Activated effector memory CD4-positive, alpha-beta T cell treated with Interleukin-2 at 50 U/mL for 16 hours (primary cell): ENCODE measurements at regions not wholly inside any gene's neighbourhood (a gene's known extent, or its start where the extent isn't known, plus 50 kb on each side); places are given as distances from the start of the nearest gene placed in this dataset.

Experiments
- DNase-seq: peaks from one replicate; pipeline ENCODE4 v3.0.0-alpha.2; 2020

DNA sequence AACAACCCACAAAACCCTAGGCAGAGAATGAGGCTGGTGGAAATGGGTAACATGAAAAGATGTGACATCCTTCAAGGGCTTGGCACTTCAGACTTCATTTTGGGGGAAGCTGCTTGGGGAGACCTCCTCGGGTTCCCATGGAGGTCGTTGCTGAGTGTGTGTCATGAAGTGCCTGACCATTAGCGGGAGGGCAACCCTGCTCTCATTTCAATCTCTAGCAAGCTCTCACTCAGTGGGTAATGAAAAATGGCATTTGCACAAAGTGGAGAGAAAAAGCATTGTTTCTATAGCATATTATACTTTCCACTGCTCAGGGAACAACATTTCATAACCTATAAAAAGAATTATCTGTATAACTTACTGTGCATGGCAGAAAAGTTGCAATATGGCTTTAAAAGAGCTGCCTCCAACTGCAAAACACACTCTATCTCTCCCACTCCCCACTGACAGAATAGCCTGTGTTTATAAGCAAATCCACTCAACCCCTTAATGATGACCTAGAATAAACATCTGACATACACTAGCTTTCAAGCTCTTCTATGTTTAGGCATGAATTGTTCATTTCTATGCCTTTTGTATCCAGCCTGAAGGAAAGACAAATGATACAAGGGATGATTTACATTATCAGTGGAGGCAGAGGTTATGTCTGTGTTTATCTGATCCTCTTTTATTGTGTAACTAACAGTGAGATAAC lies 357.2 kb downstream of the ZSWIM6 start:
- DNase-seq, result no peak

DNA sequence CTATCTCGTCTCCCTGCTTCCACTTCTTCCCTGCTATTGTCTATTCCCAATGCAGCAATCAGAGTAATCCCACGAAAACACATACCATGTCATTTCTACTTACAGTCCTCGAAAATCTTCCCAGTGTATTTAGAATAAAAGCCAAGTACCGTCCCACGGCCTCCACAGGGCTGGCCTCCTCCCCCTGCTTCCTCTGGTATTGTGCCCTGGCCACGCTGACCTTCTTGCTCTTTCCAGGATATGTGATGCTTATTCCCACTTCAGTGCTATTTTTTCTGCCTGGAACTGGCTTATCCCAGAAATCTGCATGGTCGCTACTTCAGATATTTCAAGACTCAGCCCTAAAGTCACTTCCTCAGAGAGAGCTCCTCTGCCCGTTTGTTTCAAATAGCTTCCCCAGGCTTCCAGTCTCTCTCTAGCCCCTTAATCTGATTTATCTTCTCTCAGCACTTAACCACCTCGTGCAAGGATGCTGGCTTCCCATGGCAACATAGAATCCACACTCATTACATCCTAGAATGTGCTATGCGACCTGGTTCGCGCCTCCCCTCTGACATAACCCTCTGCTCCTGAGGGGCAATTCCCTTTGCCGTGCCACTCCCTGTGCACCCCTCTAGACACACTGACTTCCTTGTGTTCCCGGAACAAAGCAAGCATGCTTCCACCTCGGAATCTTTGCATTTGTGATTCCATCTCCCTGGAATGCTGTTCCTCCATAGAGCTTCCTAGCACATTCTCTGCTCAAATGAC lies 365.9 kb downstream of the ZSWIM6 start:
- no peak for DNase-seq

- DNase-seq, result no peak
Measured at GRCh38 chr5:61701877-61702602, 370.0 kb downstream of the ZSWIM6 start.

DNA sequence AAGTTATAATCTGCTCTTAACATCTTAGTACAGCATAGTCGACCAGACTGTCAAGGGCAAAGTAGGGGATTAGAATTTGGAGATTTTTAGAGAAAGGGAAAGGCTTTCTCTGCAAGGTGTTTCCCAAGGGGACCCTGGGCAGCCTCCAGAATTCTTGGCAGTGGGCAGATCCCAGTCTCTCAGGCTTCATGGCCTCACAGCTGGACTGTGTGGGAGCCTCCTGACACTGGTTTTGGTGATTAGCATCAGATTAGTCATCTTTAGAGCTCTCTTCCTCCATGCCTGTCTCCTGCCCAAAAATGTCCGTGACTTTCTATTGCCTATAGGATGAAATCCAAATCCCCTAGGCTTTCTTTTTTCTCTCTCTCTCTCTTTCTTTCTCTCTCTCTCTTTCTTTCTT lies 370.7 kb downstream of the ZSWIM6 start:
- no peak for DNase-seq

DNA sequence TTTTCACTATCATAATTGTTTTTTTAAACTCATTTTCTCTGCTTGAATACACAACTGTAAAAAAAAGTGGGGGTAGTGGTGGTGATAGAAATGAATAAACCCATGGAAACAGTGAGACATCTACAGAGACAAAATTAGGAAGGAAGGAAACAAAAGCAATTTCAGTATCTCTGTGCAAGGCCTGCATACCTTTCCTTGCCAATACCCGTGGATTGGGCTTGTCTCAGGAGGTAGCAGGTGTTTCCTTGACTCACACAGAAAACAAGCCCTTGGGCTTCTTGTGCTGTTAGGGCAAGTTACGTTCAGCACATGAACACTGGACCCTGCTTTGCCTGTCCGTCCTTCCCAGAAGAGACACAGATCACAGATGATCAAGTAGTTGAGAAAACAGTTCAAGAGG lies 372.2 kb downstream of the ZSWIM6 start:
- no peak for DNase-seq

- DNase-seq, result no peak
Measured at GRCh38 chr5:61706751-61707150, 374.7 kb downstream of the ZSWIM6 start.

- DNase-seq, result no peak
Measured at GRCh38 chr5:61719124-61719523, 387.1 kb downstream of the ZSWIM6 start.

DNA sequence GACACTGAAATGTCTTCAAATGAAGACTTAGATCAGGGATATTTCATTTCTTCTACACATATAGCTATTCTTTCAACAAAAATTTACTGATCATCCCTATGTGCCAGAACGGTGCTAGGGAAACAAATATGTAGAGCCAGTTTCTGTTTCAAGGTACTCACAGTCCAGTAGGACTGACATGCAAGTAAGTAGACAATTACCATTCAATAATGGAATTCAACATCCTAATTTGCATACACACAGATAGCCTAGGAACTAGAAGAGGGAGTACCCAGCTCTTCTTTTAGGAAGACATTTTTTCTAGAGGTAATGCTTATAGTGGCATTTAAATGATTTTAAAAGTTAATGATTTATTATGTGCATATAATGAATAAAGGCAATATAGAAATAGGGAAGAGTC lies 388.8 kb downstream of the ZSWIM6 start:
- DNase-seq, result no peak

GRCh38 chr5:61724102-61724501 lies 392.0 kb downstream of the ZSWIM6 start:
- no peak for DNase-seq

DNA sequence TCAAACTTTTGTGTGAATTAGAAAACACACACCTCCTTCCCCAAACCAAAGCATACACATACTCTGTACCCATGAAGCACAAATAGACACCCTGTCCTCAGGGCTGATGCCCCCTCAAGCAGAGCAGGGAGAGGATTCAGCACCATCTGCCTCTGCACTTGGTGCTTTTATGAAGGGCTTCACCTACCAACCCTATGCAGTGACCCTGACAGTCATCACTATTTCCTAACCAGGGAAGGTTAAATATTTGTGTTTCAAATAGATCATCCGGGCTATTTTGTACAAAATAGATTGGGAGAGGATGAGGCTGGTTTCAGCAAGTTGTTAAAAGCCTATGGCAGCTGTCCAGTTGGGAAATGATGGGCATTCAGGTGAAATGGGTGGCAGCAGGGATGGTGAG lies 396.2 kb downstream of the ZSWIM6 start:
- DNase-seq, result no peak

GRCh38 chr5:61730866-61731265 lies 398.8 kb downstream of the ZSWIM6 start:
- DNase-seq, result no peak

DNA sequence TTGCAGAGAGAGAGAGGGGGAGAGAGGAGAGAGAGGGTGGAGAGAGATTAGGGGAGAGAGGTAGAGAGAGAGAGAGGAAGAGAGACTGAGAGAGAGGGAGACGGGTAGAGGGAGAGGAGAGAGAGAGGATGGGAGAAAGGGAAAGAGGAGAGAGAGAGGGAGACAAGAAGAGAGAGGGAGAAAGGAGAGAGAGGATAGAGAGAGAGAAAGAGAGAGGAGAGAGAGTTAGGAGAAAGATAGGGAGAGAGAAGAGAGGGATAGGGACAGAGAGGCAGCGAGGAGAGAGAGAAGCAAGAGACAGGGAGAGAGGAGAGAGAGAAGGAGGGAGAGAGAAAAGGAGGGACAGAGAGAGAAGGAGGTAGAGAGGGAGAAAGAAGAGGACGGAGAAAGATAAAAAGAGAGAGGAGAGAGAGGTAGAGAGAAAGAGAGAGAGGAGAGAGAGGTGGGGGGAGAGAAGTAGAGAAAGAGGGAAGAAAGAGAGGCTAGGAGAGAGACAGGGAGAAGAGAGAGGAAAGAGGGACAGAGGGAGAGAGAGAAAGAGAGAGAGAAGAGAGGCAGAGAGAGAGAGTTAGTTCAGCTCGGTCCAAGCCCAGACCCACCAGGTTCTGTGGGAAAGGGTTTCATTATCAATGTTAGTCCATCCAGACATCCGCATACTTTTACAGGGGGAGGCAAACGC lies 399.3 kb downstream of the ZSWIM6 start:
- no peak for DNase-seq

DNA sequence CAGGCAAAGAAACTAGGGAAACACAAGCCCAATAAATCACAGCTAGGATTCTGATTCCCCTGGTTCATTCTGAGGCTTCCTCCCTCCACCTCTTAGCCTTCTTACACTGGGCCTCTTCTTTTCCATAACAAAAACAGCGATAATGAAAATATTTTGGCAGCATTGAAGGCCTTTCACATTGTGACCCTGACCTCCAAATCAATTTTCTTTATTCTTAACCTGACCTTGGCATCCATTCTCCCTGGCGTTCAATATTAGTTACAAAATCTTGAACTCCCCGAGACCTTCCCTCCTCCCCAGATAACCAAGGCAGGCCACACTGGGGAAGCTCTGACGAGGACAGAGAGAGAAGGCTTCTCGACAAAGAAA lies 399.9 kb downstream of the ZSWIM6 start:
- no peak for DNase-seq

DNA sequence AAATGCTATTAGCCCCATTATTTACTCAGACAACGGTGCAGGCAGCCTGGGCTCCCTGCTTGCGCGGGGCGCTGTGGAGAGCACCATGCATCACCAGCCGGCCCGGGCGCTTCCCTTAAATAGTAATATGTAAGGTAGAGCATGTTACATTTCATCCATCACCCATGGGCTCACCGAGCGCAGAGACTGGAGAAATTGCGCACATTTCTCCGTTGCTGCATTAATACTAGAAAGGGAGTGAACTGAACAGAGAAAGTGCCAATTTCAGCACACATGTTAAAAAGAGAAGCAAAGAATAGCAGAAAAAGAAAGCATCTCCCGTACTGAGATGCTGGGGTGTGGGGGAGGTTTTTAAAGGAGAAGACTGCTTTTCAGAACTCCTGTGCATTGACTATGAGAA lies 400.3 kb downstream of the ZSWIM6 start:
- no peak for DNase-seq

DNA sequence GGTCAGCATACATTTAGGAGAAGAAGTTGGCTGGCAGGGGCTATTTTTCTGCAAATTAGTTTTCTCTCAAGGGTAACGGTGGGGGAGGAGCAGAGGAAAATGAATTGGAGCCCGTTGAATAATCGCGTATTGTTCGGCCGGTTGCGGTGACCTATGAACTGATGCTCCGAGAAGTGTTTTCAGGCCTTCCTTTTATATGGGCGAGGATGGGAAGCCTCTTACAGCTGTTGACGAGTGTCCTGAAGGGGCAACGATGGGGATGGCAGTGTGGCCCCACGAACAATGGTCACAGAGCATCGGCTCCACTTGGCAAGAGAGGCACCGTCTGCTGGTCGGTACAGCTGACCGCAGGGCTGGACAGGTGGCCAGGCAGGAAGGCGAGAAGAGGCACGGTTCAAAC lies 400.7 kb downstream of the ZSWIM6 start:
- no peak for DNase-seq

DNA sequence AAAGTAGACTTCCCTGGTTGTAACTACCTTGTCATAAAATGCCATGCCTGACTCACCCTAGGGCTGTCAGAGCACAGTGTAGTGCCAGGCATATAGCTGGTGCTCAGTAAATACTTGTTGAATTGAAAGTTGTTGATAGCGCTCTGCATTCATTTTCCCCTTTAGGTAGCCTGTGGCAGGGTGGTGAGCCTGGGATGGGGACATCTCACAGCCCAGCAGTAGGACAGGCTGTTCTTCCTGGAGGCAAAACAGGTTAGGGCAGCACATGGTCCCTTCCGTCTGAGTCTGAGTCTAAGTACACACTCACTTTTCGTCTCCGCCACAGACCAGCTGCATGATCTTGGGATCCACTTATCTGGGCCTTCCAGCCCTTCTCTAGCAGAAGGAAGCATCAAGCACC lies 401.9 kb downstream of the ZSWIM6 start:
- no peak for DNase-seq

DNA sequence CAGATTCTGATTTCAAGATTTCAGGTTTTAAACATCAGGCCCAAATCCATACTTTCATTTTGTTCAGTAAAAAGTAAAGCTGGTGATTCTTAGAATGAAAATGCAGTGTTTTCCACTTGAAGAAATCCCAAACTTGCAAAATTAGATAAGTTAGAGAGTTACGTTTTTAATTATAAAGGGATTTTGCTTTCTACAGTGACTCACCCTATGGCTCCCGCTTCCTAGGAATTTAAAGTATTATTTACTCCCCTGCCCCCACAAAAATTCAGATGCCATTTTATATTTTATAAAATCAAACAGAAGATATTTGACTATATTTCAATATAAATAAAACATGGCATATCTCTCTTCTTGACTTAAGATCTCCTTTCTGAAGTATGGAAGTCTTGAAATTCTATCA lies 402.9 kb downstream of the ZSWIM6 start:
- no peak for DNase-seq

DNA sequence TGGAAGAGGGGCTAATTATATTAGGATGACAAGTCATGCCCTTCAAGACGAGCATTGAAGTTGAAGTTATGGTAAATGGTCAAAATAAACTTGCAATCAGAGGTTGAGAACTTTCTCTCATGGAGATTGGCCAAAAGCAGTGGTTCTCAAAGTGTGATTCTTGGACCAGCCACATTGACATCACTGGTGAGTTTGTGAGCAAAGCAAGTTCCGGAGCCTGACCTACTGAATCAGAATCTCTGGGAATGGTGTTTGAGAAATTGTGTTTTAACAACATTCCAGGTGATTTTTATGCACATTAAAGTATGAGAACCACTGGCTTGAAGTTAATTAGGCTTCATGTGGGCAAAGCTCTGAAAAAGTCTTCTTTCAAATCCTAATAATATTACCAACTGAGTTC lies 403.5 kb downstream of the ZSWIM6 start:
- no peak for DNase-seq

- DNase-seq, result no peak
Measured at GRCh38 chr5:61735995-61736394, 403.9 kb downstream of the ZSWIM6 start.

- no peak for DNase-seq
Measured at GRCh38 chr5:61737301-61737963, 405.4 kb downstream of the ZSWIM6 start.

DNA sequence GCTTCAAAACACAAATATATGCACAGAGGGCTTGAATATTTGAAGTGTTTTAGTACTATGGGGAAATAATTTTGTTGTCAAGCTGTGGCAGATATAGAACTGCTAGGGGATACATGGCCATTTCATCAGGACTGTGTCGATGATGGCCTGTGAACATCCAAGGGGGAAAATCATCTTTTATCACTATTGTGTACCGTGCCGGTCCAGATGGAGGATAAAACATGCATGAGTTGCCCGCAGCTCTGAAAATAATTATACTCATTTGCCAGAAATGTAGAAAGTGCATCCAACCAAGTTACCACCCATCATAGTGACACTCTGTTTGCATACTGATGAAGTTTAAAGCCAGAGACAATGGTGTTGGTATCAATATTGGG lies 405.9 kb downstream of the ZSWIM6 start:
- DNase-seq, result no peak

DNA sequence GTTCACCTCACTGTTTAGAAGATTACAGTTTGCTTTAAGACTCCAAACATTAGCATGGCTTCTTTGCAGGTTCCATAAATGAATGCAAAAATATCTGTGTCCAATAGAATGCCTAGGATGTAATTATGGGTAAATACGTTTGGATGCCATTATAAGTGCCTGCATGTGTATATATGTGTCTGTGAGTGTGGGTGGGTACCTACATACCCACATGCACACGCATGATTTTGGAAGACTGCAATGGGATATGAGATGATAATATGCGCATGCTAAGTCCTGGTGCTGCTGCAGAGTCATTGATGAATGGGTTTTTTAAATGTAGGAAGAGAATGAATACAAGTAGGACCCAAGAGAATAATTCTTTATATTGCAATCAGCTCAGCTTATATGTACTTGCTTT lies 406.4 kb downstream of the ZSWIM6 start:
- DNase-seq, result no peak
